Gastrocnemius medialis (tissue), 4 donors: ENCODE measurements at regions not wholly inside any gene's neighbourhood (a gene's known extent, or its start where the extent isn't known, plus 50 kb on each side); places are given as distances from the start of the nearest gene placed in this dataset.

ENCODE experiments used
- ATAC-seq, 2 donors: fragments of 150-250 bp; one replicate each; pipeline ENCODE4 v1.9.1; 2016
- DNase-seq, 2 donors: peaks; one replicate each; pipeline ENCODE4 v3.0.0-alpha.2; 2019
- H3K27ac ChIP-seq, 4 donors: fragments of 200-600 bp; sonication (generic); 1 replicate in 1 of 4; 2 replicates in 3 of 4; pipeline ENCODE4 v1.5.1; 2016 to 2018; ENCODE audit warnings: mild to moderate bottlenecking in 2 of 4, moderate library complexity in 1 of 4
- H3K27me3 ChIP-seq, 3 donors: fragments of 200-600 bp; sonication (generic) in 2 of 3; 1 replicate in 1 of 3; 2 replicates in 2 of 3; pipeline versions ENCODE4 v1.5.1 to v1.6.0; 2016 to 2019; ENCODE audit warnings: mild to moderate bottlenecking in 1 of 3, moderate library complexity in 1 of 3
- H3K36me3 ChIP-seq, 2 donors: fragments of 200-600 bp; sonication (generic) in 1 of 2; one replicate each; pipeline ENCODE4 v1.5.1; 2017 to 2018
- H3K4me1 ChIP-seq, 2 donors: fragments of 200-600 bp; sonication (generic) in 1 of 2; one replicate each; pipeline ENCODE4 v1.5.1; 2016 to 2017; ENCODE audit warnings: mild to moderate bottlenecking in 2 of 2
- H3K4me3 ChIP-seq, 4 donors: fragments of 200-600 bp; sonication (generic) in 3 of 4; 1 replicate in 1 of 4; 2 replicates in 3 of 4; pipeline ENCODE4 v1.5.1; 2016 to 2019; ENCODE audit warnings: mild to moderate bottlenecking in 2 of 4
- H3K9me3 ChIP-seq, 3 donors: fragments of 200-600 bp; sonication (generic) in 2 of 3; 1 replicate in 1 of 3; 2 replicates in 2 of 3; pipeline ENCODE4 v1.5.1; 2016 to 2019
- POLR2A ChIP-seq, 2 donors: fragments of 450-650 bp; IDR thresholded peaks; one replicate each; pipeline ENCODE4 v1.6.1; 2017; ENCODE audit warnings: antibody characterized with exemption in 2 of 2, mild to moderate bottlenecking in 2 of 2, moderate library complexity in 2 of 2
- in situ Hi-C, 4 donors: fragments of 200-750 bp; cut with MboI; loops; one replicate each; pipeline versions ENCODE4 v1.15.0 to v1.8.0; 2017; ENCODE audit warnings: low sequenced_read_pairs in 4 of 4
- intact Hi-C: fragments of 100-400 bp; cut with DNase I; formaldehyde crosslinking; loops from one replicate; pipeline ENCODE4 v1.15.1; 2023; ENCODE audit warnings: low total_unique reads
- TF ChIP-seq, protein P1 (sequence below), 5 experiments: fragments of 450-650 bp in 3 of 5; fragments of 200-600 bp in 2 of 5; sonication (generic) in 2 of 5; IDR thresholded peaks in 4 of 5; conservative IDR thresholded peaks in 1 of 5; 1 replicate in 4 of 5; 2 replicates in 1 of 5; pipeline ENCODE4 v1.5.1; 2016 to 2019; ENCODE audit warnings: antibody characterized with exemption in 5 of 5, mild to moderate bottlenecking in 3 of 5, moderate library complexity in 3 of 5

DNA sequence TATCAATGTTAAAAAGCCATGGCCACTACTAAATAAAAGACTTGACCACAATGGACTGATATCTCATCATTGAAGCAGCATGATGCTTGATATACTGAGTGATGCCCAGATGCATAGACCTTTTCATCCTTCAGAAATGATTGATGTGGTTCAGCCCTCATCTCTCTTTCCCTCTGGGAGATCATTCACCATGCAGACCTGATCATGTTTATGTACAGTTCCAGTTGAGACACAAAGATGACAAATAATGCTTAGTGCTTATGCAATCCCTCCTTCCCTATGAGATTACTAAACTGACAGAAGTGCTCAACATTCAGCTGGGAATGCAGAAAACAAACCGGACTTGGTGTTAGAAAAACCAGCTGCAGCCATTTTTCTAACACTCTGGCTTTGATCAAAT lies 91.9 kb upstream of the TLR4 start:
- Histone ChIP-seq H3K9me3 (no peaks in the 10 kb centered on the region), H3K27ac (no peak overlapping the region), H3K4me1 (no peaks in the 10 kb centered on the region), H3K36me3 (no peaks in the 10 kb centered on the region), H3K4me3 (no peak overlapping the region), H3K27me3 (no peaks in the 10 kb centered on the region)
- intact Hi-C loops (no loop called here), in situ Hi-C loops (no loop called here)
- ATAC-seq (peak in 1 of 2 donors; percentile 36), DNase-seq (no peak)
- TF ChIP-seq, protein P1, sequence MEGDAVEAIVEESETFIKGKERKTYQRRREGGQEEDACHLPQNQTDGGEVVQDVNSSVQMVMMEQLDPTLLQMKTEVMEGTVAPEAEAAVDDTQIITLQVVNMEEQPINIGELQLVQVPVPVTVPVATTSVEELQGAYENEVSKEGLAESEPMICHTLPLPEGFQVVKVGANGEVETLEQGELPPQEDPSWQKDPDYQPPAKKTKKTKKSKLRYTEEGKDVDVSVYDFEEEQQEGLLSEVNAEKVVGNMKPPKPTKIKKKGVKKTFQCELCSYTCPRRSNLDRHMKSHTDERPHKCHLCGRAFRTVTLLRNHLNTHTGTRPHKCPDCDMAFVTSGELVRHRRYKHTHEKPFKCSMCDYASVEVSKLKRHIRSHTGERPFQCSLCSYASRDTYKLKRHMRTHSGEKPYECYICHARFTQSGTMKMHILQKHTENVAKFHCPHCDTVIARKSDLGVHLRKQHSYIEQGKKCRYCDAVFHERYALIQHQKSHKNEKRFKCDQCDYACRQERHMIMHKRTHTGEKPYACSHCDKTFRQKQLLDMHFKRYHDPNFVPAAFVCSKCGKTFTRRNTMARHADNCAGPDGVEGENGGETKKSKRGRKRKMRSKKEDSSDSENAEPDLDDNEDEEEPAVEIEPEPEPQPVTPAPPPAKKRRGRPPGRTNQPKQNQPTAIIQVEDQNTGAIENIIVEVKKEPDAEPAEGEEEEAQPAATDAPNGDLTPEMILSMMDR (IDR thresholded peaks at IDR 0.05 in 4 of 5, conservative IDR thresholded peaks at IDR 0.05 in 1 of 5), result no peak
- TF ChIP-seq POLR2A (IDR thresholded peaks at IDR 0.05), result no peak

GRCh38 chr9:117597977-117598376 lies 106.2 kb upstream of the TLR4 start:
- ATAC-seq, result no peak
- DNase-seq, result no peak
- H3K9me3 ChIP-seq, result no peaks in the 10 kb centered on the region
- H3K4me1 ChIP-seq, result no peaks in the 10 kb centered on the region
- no peaks in the 10 kb centered on the region for H3K36me3 ChIP-seq
- no peak for TF ChIP-seq POLR2A (IDR thresholded peaks at IDR 0.05)
- TF ChIP-seq, protein P1 (IDR thresholded peaks at IDR 0.05 in 4 of 5, conservative IDR thresholded peaks at IDR 0.05 in 1 of 5), result no peak
- intact Hi-C loops (no loop called here), in situ Hi-C loops (no loop called here)
- H3K4me3 ChIP-seq, result no peak overlapping the region
- H3K27me3 ChIP-seq, result no peaks in the 10 kb centered on the region
- H3K27ac ChIP-seq, result no peak overlapping the region

DNA sequence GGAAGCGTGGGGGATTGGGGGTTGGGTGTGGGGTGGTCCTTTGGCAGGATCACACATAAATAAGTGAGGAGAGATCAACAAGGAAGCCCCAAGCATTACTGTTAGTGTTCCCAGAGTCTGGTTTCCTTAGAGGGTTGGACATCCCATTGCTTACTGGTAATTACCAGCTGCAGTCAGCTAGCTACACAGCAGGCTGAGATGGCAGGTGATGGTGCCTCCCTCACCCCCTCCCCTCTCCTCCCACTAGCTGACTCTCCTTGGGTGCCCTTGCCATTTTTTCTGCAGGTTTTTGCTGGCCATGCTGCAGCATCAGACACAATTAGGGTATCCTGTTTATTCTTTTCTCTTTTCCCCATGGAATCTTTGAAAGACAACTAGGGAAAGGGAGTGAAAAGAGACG lies 107.5 kb upstream of the TLR4 start:
- H3K27ac ChIP-seq, result no peak overlapping the region
- H3K27me3 ChIP-seq, result no peaks in the 10 kb centered on the region
- H3K4me1 ChIP-seq, result no peaks in the 10 kb centered on the region
- ATAC-seq, result no peak
- intact Hi-C loops (no loop called here), in situ Hi-C loops (no loop called here)
- DNase-seq, result no peak
- no peak for TF ChIP-seq POLR2A (IDR thresholded peaks at IDR 0.05)
- TF ChIP-seq, protein P1 (IDR thresholded peaks at IDR 0.05 in 4 of 5, conservative IDR thresholded peaks at IDR 0.05 in 1 of 5), result no peak
- H3K36me3 ChIP-seq, result no peaks in the 10 kb centered on the region
- H3K4me3 ChIP-seq, result no peak overlapping the region
- no peaks in the 10 kb centered on the region for H3K9me3 ChIP-seq

DNA sequence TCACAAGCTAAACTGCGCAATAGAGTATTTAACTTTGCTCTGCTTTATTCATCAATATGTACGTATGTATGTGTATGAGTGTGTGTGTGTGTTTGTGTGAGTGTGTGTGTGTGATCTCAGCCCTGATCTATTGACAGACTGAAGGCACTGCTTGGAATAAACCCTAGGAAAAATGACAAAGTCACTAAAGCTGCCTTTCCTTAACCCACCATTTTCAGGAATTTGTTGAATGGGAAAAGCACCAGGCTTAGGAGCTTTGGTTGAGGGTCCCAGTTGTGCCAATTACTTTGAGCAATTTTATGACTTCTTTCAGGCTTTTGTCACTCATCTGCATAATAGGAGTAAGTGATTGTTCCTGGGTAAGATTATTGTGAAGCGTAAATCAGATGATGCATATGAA lies 108.6 kb upstream of the TLR4 start:
- no peak for ATAC-seq
- Histone ChIP-seq H3K4me3 (no peak overlapping the region), H3K4me1 (no peaks in the 10 kb centered on the region), H3K27ac (no peak overlapping the region), H3K36me3 (no peaks in the 10 kb centered on the region), H3K27me3 (no peaks in the 10 kb centered on the region), H3K9me3 (no peaks in the 10 kb centered on the region)
- in situ Hi-C loops (no loop called here), intact Hi-C loops (no loop called here)
- no peak for DNase-seq
- TF ChIP-seq POLR2A (IDR thresholded peaks at IDR 0.05), result no peak
- TF ChIP-seq, protein P1 (IDR thresholded peaks at IDR 0.05 in 4 of 5, conservative IDR thresholded peaks at IDR 0.05 in 1 of 5), result no peak

DNA sequence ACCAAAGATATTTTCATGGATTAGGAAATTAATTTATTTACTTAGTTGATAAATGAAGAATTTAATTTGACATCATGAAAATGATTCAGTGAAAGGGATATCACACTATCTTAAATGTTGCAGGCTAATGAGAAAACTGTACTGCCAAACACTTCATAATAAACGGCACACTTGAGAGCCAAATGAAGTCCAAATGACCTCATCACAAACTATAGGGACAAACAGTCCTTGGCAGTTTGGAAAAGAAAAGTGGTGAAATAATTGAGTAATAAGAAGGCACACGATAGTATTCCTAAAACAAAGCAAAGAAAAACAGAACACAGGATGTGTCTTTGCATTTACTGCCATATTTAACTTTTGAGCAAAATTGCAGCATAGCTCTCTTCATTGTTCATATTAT lies 116.9 kb upstream of the TLR4 start:
- Histone ChIP-seq H3K27ac (no peak overlapping the region), H3K9me3 (no peaks in the 10 kb centered on the region), H3K27me3 (no peaks in the 10 kb centered on the region), H3K36me3 (no peaks in the 10 kb centered on the region), H3K4me3 (no peak overlapping the region), H3K4me1 (no peaks in the 10 kb centered on the region)
- TF ChIP-seq, protein P1 (IDR thresholded peaks at IDR 0.05 in 4 of 5, conservative IDR thresholded peaks at IDR 0.05 in 1 of 5), result no peak
- TF ChIP-seq POLR2A (IDR thresholded peaks at IDR 0.05), result no peak
- ATAC-seq (peak; percentile 70 to 89), DNase-seq (no peak)
- intact Hi-C loops, result no loop called here
- in situ Hi-C loops, result no loop called here
